HG02588 (cell line): ENCODE measurements at regions not wholly inside any gene's neighbourhood (a gene's known extent, or its start where the extent isn't known, plus 50 kb on each side); places are given as distances from the start of the nearest gene placed in this dataset.

Source experiments
- ATAC-seq: cut with Tn5 transposase; IDR thresholded peaks from one replicate; pipeline ENCODE4 v1.9.1; 2021; ENCODE audit warnings: mild to moderate bottlenecking, moderate library complexity; ENCODE audit not compliant: unreplicated experiment

GRCh38 chr6:126147291-126147815 is 161.0 kb downstream of the TRMT11 start:
- no peak for ATAC-seq

GRCh38 chr6:126148853-126149252 is 162.5 kb downstream of the TRMT11 start:
- ATAC-seq = no peak

GRCh38 chr6:126152372-126152745 is 166.0 kb downstream of the TRMT11 start:
- ATAC-seq = no peak

GRCh38 chr6:126153661-126154060 is 167.3 kb downstream of the TRMT11 start:
- no peak for ATAC-seq

GRCh38 chr6:126156973-126157372 is 170.6 kb downstream of the TRMT11 start:
- ATAC-seq = peak; percentile 75

GRCh38 chr6:126167726-126168125 is 172.2 kb upstream of the CENPW start:
- no peak for ATAC-seq

- no peak for ATAC-seq
These were observed 169.5 kb upstream of the CENPW start for GRCh38 chr6:126170433-126170832.

- ATAC-seq = peak; percentile 85
These were observed 168.9 kb upstream of the CENPW start for GRCh38 chr6:126170978-126171382.

GRCh38 chr6:126172131-126172530 is 167.8 kb upstream of the CENPW start:
- ATAC-seq = no peak

GRCh38 chr6:126173265-126173664 is 166.7 kb upstream of the CENPW start:
- ATAC-seq = no peak

GRCh38 chr6:126174697-126175096 is 165.2 kb upstream of the CENPW start:
- ATAC-seq = no peak

GRCh38 chr6:126175251-126175650 is 164.7 kb upstream of the CENPW start:
- ATAC-seq = no peak

GRCh38 chr6:126176282-126176681 is 163.6 kb upstream of the CENPW start:
- ATAC-seq = no peak

GRCh38 chr6:126180585-126180984 is 159.3 kb upstream of the CENPW start:
- ATAC-seq = no peak

- ATAC-seq = no peak
These were observed 158.7 kb upstream of the CENPW start for GRCh38 chr6:126181173-126181741.

- no peak for ATAC-seq
These were observed 158.0 kb upstream of the CENPW start for GRCh38 chr6:126181890-126182289.

- ATAC-seq = peak; percentile 35
These were observed 157.1 kb upstream of the CENPW start for GRCh38 chr6:126182650-126183311.

- ATAC-seq = no peak
These were observed 154.1 kb upstream of the CENPW start for GRCh38 chr6:126185774-126186173.

- no peak for ATAC-seq
These were observed 151.5 kb upstream of the CENPW start for GRCh38 chr6:126188279-126188909.

- no peak for ATAC-seq
These were observed 144.2 kb upstream of the CENPW start for GRCh38 chr6:126195625-126196236.

- no peak for ATAC-seq
These were observed 141.3 kb upstream of the CENPW start for GRCh38 chr6:126198631-126199030.

GRCh38 chr6:126199466-126199865 is 140.4 kb upstream of the CENPW start:
- ATAC-seq = no peak
